Neural crest cell (in vitro differentiated cells): ENCODE measurements at regions not wholly inside any gene's neighbourhood (a gene's known extent, or its start where the extent isn't known, plus 50 kb on each side); places are given as distances from the start of the nearest gene placed in this dataset.

Experiments used
- DNase-seq: peaks from one replicate; pipeline ENCODE4 v3.0.0; 2021; ENCODE audit warnings: low read depth, mixed read lengths, low spot score
- H3K27ac Mint-ChIP-seq: one replicate; pipeline ENCODE4 v1.8.0; 2021; ENCODE audit warnings: mild to moderate bottlenecking, mixed read lengths; ENCODE audit not compliant: unreplicated experiment
- H3K27me3 Mint-ChIP-seq: 2 replicates; pipeline ENCODE4 v1.8.0; 2021; ENCODE audit warnings: low read depth, mild to moderate bottlenecking, mixed read lengths
- H3K36me3 Mint-ChIP-seq: 2 replicates; pipeline ENCODE4 v1.8.0; 2021; ENCODE audit warnings: low read depth, mild to moderate bottlenecking, mixed read lengths
- H3K4me1 Mint-ChIP-seq: 2 replicates; pipeline ENCODE4 v1.8.0; 2021; ENCODE audit warnings: mixed read lengths
- H3K4me3 Mint-ChIP-seq: one replicate; pipeline ENCODE4 v1.8.0; 2021; ENCODE audit warnings: mild to moderate bottlenecking, mixed read lengths
- H3K9me3 Mint-ChIP-seq: 2 replicates; pipeline ENCODE4 v1.8.0; 2021; ENCODE audit warnings: mixed read lengths
- TF ChIP-seq, protein P1 (sequence below): fragments of 200-600 bp; sonication (generic); conservative IDR thresholded peaks from 2 replicates; pipeline ENCODE4 v1.5.0; 2021; ENCODE audit warnings: antibody characterized with exemption, mild to moderate bottlenecking

DNA sequence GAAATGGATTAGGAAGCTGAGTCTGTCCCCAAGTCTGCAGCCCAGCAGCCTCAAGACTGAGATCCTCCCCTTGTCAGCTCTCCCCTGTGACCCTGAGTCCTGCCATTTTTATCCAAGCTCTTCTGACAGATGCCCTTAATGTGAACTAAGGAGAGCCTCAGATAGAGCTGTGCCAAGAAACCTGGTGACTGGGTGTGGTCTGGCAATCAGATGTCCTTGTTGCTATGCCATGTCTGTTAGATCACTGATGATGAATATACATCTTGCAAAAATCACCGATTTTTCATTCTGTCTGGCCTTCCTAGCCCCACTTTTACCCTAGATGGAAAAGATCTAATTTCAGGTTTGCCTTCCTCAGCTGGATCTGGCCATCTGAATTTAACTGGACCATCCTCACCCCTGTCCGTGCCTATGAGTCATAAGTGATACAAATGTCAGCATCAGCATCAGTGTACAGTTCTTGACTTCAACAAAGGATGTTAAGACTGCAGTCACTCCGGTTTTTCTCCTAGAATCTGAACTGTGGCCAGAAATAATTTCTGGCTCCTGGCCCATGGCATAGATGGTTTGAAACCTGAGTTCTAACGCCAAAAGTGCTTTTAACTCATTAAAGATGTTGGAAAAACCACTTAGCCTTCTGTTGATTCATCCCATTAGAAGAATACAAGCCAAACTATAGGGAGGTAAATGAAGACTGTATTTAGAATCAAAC lies 61.2 kb upstream of the GRIP1 start:
- H3K36me3 Mint-ChIP-seq = no peaks in the 10 kb centered on the region
- H3K4me1 Mint-ChIP-seq = no peaks in the 10 kb centered on the region
- no peak overlapping the region for H3K27ac Mint-ChIP-seq
- no peak for DNase-seq
- TF ChIP-seq, protein P1, sequence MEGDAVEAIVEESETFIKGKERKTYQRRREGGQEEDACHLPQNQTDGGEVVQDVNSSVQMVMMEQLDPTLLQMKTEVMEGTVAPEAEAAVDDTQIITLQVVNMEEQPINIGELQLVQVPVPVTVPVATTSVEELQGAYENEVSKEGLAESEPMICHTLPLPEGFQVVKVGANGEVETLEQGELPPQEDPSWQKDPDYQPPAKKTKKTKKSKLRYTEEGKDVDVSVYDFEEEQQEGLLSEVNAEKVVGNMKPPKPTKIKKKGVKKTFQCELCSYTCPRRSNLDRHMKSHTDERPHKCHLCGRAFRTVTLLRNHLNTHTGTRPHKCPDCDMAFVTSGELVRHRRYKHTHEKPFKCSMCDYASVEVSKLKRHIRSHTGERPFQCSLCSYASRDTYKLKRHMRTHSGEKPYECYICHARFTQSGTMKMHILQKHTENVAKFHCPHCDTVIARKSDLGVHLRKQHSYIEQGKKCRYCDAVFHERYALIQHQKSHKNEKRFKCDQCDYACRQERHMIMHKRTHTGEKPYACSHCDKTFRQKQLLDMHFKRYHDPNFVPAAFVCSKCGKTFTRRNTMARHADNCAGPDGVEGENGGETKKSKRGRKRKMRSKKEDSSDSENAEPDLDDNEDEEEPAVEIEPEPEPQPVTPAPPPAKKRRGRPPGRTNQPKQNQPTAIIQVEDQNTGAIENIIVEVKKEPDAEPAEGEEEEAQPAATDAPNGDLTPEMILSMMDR = no peak
- no peaks in the 10 kb centered on the region for H3K27me3 Mint-ChIP-seq
- H3K4me3 Mint-ChIP-seq = no peak overlapping the region
- no peaks in the 10 kb centered on the region for H3K9me3 Mint-ChIP-seq

DNA sequence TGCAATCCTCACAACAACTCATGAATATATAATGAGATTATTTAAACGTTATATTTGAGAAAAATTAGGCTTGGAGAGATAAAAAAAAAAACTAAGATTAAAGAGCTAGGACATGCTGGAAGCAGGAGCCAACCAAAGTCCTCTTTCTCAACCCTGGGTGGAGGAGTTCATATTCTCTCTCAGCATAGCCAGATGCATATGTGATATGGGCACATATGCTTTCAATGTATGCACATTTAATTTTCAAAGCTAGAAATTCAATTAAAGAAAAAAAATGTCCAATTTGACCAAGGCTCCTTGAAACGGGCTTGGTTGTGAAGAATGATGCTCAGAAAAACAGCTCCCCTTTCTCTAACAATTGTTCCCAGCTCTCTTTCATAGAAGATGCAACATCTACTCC lies 61.9 kb upstream of the GRIP1 start:
- H3K4me1 Mint-ChIP-seq = peaks cover 6% of the 10 kb centered on the region
- TF ChIP-seq, protein P1 = no peak

DNA sequence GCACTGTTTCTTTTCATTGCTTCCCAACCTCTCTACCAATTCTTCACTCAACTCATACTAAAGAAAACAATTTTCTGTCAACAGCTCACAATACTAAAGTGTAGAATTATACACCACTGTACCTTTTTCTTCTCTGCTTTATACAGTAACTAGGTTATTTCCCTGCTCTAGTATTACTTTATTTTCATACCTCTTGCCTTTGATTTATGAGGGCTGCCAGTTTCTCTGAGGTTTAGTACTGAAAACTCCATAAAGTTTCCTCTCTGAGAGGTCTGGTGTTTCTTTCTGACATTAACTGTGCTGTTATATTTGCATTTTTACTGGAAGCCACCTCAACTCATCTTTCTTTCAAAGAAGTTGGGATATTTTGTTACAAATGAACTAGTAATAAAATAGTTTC lies 63.0 kb upstream of the GRIP1 start:
- Mint-ChIP-seq H3K4me3 (no peak overlapping the region), H3K27me3 (no peaks in the 10 kb centered on the region), H3K27ac (no peak overlapping the region), H3K9me3 (no peaks in the 10 kb centered on the region), H3K36me3 (no peaks in the 10 kb centered on the region), H3K4me1 (peaks cover 7% of the 10 kb centered on the region)
- TF ChIP-seq, protein P1 = no peak
- no peak for DNase-seq

More for the DNA sequence above, 61.9 kb upstream of the GRIP1 start:
- no peak overlapping the region for H3K27ac Mint-ChIP-seq
- no peak overlapping the region for H3K4me3 Mint-ChIP-seq
- no peaks in the 10 kb centered on the region for H3K36me3 Mint-ChIP-seq
- no peak for DNase-seq
- no peaks in the 10 kb centered on the region for H3K27me3 Mint-ChIP-seq
- H3K9me3 Mint-ChIP-seq = no peaks in the 10 kb centered on the region

DNA sequence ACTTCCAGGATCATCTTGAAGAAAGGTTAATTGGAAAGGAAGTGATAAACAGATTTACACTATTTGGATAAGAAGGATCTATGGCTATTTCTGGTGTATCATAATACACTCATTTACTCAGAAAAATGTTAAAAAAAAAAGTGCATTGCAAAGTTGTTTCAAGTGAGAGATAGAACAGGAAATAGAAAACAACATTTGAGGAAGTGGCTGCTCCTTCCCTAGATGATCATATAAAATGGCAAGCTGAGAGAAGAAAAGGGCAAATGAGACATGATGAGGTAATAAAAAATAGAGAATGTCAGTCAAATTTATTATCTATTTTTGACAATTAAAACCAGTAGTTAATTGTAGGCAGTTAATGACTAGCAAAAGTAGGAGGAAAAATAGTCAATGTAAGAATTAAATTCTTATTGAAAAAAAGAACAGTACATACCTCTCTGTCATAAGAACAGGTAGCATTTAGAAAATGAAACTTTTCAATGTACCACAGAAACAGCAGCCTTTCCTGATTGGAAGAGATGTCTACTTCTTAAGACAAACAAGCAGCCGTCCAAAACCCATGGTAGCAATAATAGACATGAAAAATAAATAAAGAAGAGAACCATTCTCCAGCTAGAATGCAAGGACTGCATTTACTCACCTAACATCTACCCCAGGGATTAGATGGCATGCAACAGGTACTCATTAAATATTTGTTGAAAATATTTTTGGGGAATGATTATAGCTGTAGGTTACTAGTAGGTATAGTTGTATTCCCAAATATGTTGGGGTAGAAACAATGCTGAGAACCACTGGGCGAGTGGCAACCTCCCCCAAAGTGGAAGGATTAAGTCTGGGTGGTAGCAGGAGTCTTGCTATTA lies 63.9 kb upstream of the GRIP1 start:
- no peak for DNase-seq
- Mint-ChIP-seq H3K4me1 (peaks cover 7% of the 10 kb centered on the region), H3K36me3 (no peaks in the 10 kb centered on the region), H3K27ac (no peak overlapping the region), H3K4me3 (no peak overlapping the region), H3K27me3 (no peaks in the 10 kb centered on the region), H3K9me3 (no peaks in the 10 kb centered on the region)
- TF ChIP-seq, protein P1 = no peak

DNA sequence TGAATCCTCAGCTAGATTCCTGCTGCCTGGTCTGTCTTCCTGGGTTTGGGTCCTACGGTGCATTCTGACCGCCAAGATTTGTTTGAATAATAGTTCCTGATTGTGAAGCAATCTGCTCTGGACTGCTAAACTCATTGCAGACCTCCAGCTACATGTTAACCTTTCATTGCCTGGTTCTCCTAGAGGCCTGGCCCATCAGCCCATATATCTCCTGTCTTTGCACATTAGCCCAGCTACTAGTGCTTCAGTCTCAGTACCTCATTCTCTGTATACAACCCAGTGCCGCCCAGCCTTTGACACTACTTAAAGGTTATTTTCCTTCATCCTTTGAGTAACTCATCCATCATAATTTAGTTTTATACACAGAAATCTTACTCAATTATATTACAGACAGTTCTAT lies 65.6 kb upstream of the GRIP1 start:
- H3K36me3 Mint-ChIP-seq = no peaks in the 10 kb centered on the region
- no peak for DNase-seq
- H3K27ac Mint-ChIP-seq = no peak overlapping the region
- H3K4me1 Mint-ChIP-seq = peaks cover 7% of the 10 kb centered on the region
- TF ChIP-seq, protein P1 = no peak
- H3K27me3 Mint-ChIP-seq = no peaks in the 10 kb centered on the region
- no peak overlapping the region for H3K4me3 Mint-ChIP-seq
- no peaks in the 10 kb centered on the region for H3K9me3 Mint-ChIP-seq
